GM10248 (cell line): ENCODE measurements at regions not wholly inside any gene's neighbourhood (a gene's known extent, or its start where the extent isn't known, plus 50 kb on each side); places are given as distances from the start of the nearest gene placed in this dataset.

Experiments
- CTCF ChIA-PET: fragments of 300-600 bp; sonication (Branson Sonifier 250); formaldehyde crosslinking; extraction: SDS; loops from one replicate; lab custom pipeline; 2021; ENCODE audit warnings: antibody characterized with exemption; lab: Yijun Ruan, JAX
- POLR2A ChIA-PET: fragments of 350-650 bp; sonication (Branson Sonifier 250); formaldehyde crosslinking; extraction: SDS; loops from one replicate; lab custom pipeline; 2020; ENCODE audit warnings: antibody characterized with exemption; lab: Yijun Ruan, JAX
- DNase-seq: peaks from one replicate; pipeline ENCODE4 v3.0.0; 2012; ENCODE audit errors: extremely low spot score
- TF ChIP-seq, protein P1 (sequence below): IDR thresholded peaks from 2 replicates; pipeline ENCODE4 v1.5.1; 2012; ENCODE audit warnings: mild to moderate bottlenecking, low read depth; ENCODE audit errors: extremely low read depth, missing control alignments, control extremely low read depth

DNA sequence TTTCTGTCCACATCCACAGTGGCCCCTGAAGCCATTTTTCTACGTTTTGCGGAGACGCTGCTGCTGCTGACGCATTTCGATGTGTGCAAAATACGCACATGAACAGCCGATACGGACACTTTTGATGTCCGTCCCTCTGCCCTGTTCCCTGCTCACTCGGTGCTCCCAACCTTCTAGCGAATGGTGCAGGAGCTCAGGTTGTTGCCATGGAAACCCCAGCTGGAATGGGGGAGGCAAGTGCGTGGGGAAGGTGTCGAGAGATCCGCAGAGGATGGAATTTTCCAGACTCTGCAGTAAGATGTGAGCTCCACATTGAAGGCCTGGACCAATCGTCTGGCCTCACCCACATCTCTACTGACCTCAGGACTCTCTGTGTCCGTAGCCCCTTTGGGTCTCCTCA is 109.2 kb upstream of the USP29 start:
- no peak for DNase-seq
- ChIA-PET CTCF (no interaction called here), POLR2A (no interaction called here)
- TF ChIP-seq, protein P1, sequence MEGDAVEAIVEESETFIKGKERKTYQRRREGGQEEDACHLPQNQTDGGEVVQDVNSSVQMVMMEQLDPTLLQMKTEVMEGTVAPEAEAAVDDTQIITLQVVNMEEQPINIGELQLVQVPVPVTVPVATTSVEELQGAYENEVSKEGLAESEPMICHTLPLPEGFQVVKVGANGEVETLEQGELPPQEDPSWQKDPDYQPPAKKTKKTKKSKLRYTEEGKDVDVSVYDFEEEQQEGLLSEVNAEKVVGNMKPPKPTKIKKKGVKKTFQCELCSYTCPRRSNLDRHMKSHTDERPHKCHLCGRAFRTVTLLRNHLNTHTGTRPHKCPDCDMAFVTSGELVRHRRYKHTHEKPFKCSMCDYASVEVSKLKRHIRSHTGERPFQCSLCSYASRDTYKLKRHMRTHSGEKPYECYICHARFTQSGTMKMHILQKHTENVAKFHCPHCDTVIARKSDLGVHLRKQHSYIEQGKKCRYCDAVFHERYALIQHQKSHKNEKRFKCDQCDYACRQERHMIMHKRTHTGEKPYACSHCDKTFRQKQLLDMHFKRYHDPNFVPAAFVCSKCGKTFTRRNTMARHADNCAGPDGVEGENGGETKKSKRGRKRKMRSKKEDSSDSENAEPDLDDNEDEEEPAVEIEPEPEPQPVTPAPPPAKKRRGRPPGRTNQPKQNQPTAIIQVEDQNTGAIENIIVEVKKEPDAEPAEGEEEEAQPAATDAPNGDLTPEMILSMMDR: no peak

DNA sequence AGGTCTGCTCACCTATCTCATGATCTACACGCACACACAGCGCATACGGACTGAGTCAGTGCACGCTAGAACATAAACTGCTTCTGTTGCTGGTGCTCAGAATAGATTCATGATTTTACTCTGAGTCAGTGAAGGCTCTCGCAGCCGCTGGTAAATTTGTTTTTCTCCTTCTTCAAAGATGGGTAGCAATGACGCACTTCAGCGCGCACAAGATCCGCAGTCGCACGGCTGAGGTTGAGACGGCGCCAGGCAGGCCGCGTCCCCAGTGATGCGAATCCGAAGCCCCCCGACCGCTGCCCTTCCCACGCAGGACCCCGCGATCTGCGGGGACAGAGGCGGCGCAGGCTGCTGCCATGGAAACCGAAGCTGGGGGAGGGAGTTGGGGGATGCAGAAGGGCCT is 103.7 kb upstream of the USP29 start:
- DNase-seq: no peak
- ChIA-PET POLR2A (no interaction called here), CTCF (no interaction called here)
- TF ChIP-seq, protein P1: no peak

DNA sequence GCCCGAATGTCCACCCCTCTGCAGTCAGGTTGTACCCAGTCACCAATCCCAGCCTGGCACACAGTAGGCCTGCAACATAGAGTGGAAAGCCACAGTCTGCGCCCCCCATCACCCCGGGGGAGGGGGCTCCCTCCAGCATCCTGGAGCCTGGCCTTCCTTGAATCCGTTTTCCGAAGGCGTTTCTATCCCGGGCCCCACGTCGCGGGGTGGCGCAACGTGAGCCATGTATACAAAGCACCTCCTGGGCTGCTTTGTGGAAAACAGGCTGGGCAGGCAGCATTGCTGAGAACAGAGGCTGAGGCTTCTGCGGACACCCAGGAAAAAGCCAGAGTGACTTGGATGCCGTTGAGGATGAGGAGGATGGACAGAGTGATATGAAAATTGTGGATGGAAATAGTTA is 103.3 kb upstream of the USP29 start:
- TF ChIP-seq, protein P1: no peak
- CTCF ChIA-PET: no interaction called here
- no peak for DNase-seq
- POLR2A ChIA-PET: no interaction called here

DNA sequence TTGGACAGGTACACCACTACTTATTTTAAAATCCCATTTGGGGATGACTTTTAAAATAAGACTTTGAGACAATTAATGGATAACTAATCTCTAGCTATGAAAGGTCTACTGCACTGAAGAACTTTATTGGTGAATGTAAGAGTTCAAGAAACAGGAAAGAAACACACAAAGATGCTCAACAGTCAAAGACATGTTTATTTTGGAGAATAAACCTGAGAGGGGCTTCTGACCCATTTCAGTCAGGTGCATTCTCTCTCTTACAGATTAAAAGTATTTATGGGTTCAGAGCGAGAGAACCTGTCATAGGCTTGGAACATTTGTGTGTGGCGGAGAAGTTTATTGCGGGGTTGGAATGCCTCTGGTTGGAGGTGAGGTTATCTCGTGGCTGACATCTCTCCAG is 94.3 kb upstream of the USP29 start:
- ChIA-PET CTCF (no interaction called here), POLR2A (no interaction called here)
- no peak for DNase-seq
- TF ChIP-seq, protein P1: no peak

DNA sequence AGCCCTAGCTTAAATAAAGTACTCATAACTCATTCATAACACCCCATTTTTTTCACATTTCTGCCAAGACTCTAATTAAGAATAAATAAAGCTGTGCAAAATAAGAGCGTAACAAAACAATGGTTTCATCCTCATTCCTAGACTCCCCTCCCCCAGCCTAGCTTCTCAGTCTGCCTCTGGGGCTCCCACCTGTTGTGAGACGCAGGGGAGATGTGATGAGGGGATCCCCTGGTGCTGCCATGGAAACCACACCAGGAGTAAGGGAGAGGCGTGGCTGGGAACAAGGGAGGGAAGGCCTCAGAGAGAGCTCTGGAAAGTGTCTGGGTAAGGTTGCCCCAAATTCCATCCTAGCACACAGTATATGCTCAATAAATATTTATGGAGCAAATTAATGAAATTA is 93.3 kb upstream of the USP29 start:
- TF ChIP-seq, protein P1: no peak
- POLR2A ChIA-PET: no interaction called here

DNA sequence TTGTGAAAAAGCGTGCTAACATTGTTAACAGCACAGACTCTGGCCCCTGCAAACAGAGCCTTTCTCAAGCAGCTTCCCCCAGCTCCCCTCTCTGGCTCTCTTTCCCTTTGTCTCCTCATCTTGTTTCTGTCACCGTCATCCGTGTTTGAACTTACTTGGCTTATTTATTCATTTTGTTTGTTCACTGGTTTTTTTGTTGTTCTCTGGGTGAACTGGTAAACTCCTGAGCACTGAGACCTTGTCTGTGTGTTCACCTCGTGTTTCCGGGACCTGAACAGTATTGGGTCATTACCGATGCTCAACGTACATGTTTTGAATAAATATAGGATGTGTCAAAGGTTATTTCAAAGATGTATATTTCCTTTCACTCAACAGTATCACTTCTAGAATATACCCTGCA is 92.4 kb upstream of the USP29 start:
- CTCF ChIA-PET: no interaction called here
- no peak for DNase-seq
- TF ChIP-seq, protein P1: no peak
- POLR2A ChIA-PET: no interaction called here

More for the DNA sequence above, 93.3 kb upstream of the USP29 start:
- no peak for DNase-seq
- CTCF ChIA-PET: no interaction called here
